ENCODE measurements at regions not wholly inside any gene's neighbourhood (a gene's known extent, or its start where the extent isn't known, plus 50 kb on each side); places are given as distances from the start of the nearest gene placed in this dataset.

DNA sequence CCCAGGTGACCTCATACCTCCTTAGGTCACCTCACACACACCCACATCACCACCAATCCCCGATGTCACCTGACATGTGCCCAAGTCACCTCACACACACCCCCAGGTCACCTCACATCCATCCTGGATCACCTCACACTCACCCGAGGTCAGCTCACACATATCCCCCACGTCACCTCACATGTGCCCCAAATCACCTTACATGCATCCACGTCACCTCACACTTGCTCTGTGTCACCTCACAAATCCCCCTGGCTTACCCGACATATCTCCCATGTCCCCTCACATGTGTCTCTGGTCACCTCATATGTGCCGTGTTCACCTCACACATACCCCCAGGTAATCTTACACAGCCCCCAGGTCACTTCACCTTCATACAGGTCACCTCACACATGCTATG, 864.6 kb downstream of the TMEM121 start:
- no peak overlapping the region for H3K4me3 ChIP-seq (ENCODE audit: low read length)
- H3K9me3 ChIP-seq (ENCODE audit: control insufficient read depth in 1 of 2, insufficient read depth in 1 of 2, low read length in 2 of 2): no peaks in the 10 kb centered on the region
- Mint-ChIP-seq H3K9me3 (no peaks in the 10 kb centered on the region), H3K4me1 (ENCODE audit: low read depth) (peaks cover 51% of the 10 kb centered on the region), H3K4me3 (no peak overlapping the region), H3K27ac (no peak overlapping the region), H3K36me3 (ENCODE audit: low read depth) (no peaks in the 10 kb centered on the region), H3K27me3 (peaks cover 14% of the 10 kb centered on the region)
- no peak for ATAC-seq (ENCODE audit: poor library complexity)
- TF ChIP-seq, protein P1, sequence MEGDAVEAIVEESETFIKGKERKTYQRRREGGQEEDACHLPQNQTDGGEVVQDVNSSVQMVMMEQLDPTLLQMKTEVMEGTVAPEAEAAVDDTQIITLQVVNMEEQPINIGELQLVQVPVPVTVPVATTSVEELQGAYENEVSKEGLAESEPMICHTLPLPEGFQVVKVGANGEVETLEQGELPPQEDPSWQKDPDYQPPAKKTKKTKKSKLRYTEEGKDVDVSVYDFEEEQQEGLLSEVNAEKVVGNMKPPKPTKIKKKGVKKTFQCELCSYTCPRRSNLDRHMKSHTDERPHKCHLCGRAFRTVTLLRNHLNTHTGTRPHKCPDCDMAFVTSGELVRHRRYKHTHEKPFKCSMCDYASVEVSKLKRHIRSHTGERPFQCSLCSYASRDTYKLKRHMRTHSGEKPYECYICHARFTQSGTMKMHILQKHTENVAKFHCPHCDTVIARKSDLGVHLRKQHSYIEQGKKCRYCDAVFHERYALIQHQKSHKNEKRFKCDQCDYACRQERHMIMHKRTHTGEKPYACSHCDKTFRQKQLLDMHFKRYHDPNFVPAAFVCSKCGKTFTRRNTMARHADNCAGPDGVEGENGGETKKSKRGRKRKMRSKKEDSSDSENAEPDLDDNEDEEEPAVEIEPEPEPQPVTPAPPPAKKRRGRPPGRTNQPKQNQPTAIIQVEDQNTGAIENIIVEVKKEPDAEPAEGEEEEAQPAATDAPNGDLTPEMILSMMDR (IDR thresholded peaks at IDR 0.05): no peak
- no peaks in the 10 kb centered on the region for H3K27me3 ChIP-seq (ENCODE audit: control insufficient read depth in 1 of 2, insufficient read depth in 2 of 2, low read length in 2 of 2)
- peaks cover 11% of the 10 kb centered on the region for H3K4me1 ChIP-seq (ENCODE audit: insufficient read depth, low read length)
- intact Hi-C loops (cut with DNase I, micrococcal nuclease): no loop called here
- ChIA-PET POLR2A (no interaction called here), CTCF (no interaction called here)
- no peak overlapping the region for H3K27ac ChIP-seq (ENCODE audit: low read depth in 1 of 2, low read length in 2 of 2)
- no peak for DNase-seq
- no peaks in the 10 kb centered on the region for H3K36me3 ChIP-seq (ENCODE audit: insufficient read depth, low read length)

DNA sequence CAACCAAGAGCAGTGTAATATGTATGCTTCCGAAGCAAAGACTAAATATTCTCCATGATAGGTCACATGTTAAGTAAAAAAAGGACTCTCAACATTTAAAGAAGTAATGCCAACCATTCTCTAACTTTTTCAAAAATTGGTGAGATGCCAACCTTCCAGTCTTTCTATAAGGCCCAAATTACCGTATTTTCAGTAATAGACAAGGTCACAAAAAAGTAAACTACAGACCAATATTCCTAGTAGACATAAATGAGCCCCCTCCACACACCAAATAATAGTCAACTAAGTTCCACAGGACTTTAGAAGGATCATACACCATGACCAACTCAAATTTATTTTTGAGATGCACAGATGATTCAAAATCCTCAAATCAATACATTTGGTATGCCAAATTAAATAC, 867.4 kb downstream of the TMEM121 start:
- DNase-seq: no peak
- Mint-ChIP-seq H3K4me3 (no peak overlapping the region), H3K9me3 (no peaks in the 10 kb centered on the region), H3K27me3 (peaks cover 14% of the 10 kb centered on the region), H3K36me3 (ENCODE audit: low read depth) (no peaks in the 10 kb centered on the region), H3K27ac (peak overlapping the region; percentile 48), H3K4me1 (ENCODE audit: low read depth) (peaks cover 60% of the 10 kb centered on the region)
- TF ChIP-seq, protein P1 (IDR thresholded peaks at IDR 0.05): no peak
- Histone ChIP-seq H3K27ac (ENCODE audit: low read depth in 1 of 2, low read length in 2 of 2) (no peak overlapping the region), H3K9me3 (ENCODE audit: control insufficient read depth in 1 of 2, insufficient read depth in 1 of 2, low read length in 2 of 2) (no peaks in the 10 kb centered on the region), H3K4me1 (ENCODE audit: insufficient read depth, low read length) (peaks cover 25% of the 10 kb centered on the region), H3K36me3 (ENCODE audit: insufficient read depth, low read length) (no peaks in the 10 kb centered on the region), H3K4me3 (ENCODE audit: low read length) (no peak overlapping the region), H3K27me3 (ENCODE audit: control insufficient read depth in 1 of 2, insufficient read depth in 2 of 2, low read length in 2 of 2) (no peaks in the 10 kb centered on the region)
- no peak for ATAC-seq (ENCODE audit: poor library complexity)
- intact Hi-C loops (cut with DNase I, micrococcal nuclease): no loop called here
- ChIA-PET CTCF (interaction anchor here (1.5 kb wide), 1 partner anchor 24 kb away, joined by 4 read pairs; no protein-coding TSS in a partner anchor), POLR2A (no interaction called here)

DNA sequence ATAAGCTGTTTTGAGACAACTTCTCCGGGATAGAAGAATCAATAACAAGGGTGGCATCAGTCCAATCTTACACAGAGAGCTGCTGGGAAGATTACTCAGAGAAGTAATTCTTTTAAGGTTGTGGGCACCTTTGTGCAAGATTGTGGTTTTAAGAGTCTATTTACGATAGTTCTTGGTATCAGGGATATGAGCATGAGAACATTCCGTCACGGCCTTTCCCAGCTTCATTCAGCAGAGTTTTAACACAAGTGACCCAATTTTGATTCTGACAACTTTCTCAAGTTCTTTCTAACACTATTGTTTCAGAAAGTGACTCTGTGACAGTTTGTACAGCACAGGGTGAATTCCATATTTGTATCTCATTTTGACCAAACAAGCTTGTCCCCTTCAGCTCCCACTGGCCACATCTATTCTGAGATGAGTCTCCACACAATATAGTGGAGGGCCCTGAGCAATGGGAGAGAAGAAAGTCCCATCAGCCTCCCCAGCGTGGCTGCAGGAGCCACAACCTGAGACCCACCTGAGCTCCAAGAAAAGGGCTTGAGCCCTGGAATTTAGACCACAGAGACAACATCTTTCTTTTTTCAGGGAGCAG, 869.2 kb downstream of the TMEM121 start:
- Mint-ChIP-seq H3K9me3 (no peaks in the 10 kb centered on the region), H3K4me1 (ENCODE audit: low read depth) (peaks cover 52% of the 10 kb centered on the region), H3K27me3 (peaks cover 7% of the 10 kb centered on the region), H3K4me3 (peak overlapping the region; percentile 80), H3K27ac (peak overlapping the region; percentile 90), H3K36me3 (ENCODE audit: low read depth) (no peaks in the 10 kb centered on the region)
- ChIA-PET POLR2A (no interaction called here), CTCF (interaction anchor here (0.9 to 1.5 kb wide), 4 partner anchors 15 to 87 kb away, joined by 3 to 7 read pairs (median 6); no protein-coding TSS in a partner anchor)
- Histone ChIP-seq H3K36me3 (ENCODE audit: insufficient read depth, low read length) (no peaks in the 10 kb centered on the region), H3K27me3 (ENCODE audit: control insufficient read depth in 1 of 2, insufficient read depth in 2 of 2, low read length in 2 of 2) (no peaks in the 10 kb centered on the region), H3K4me1 (ENCODE audit: insufficient read depth, low read length) (peaks cover 25% of the 10 kb centered on the region), H3K27ac (ENCODE audit: low read depth in 1 of 2, low read length in 2 of 2) (peak overlapping the region in 1 of 2 donors; percentile 2), H3K4me3 (ENCODE audit: low read length) (no peak overlapping the region), H3K9me3 (ENCODE audit: control insufficient read depth in 1 of 2, insufficient read depth in 1 of 2, low read length in 2 of 2) (no peaks in the 10 kb centered on the region)
- ATAC-seq (ENCODE audit: poor library complexity): peak; percentile 77
- DNase-seq: peak in 4 of 14 experiments; percentile 42 to 66 (median 60)
- TF ChIP-seq, protein P1 (IDR thresholded peaks at IDR 0.05): no peak
- intact Hi-C loops (cut with DNase I, micrococcal nuclease): no loop called here

Measured in CD4-positive, alpha-beta T cell (primary cell).